ENCODE measurements at regions not wholly inside any gene's neighbourhood (a gene's known extent, or its start where the extent isn't known, plus 50 kb on each side); places are given as distances from the start of the nearest gene placed in this dataset.

- H3K27ac ChIP-seq: no peak overlapping the region
- TF ChIP-seq, protein P1, sequence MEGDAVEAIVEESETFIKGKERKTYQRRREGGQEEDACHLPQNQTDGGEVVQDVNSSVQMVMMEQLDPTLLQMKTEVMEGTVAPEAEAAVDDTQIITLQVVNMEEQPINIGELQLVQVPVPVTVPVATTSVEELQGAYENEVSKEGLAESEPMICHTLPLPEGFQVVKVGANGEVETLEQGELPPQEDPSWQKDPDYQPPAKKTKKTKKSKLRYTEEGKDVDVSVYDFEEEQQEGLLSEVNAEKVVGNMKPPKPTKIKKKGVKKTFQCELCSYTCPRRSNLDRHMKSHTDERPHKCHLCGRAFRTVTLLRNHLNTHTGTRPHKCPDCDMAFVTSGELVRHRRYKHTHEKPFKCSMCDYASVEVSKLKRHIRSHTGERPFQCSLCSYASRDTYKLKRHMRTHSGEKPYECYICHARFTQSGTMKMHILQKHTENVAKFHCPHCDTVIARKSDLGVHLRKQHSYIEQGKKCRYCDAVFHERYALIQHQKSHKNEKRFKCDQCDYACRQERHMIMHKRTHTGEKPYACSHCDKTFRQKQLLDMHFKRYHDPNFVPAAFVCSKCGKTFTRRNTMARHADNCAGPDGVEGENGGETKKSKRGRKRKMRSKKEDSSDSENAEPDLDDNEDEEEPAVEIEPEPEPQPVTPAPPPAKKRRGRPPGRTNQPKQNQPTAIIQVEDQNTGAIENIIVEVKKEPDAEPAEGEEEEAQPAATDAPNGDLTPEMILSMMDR (conservative IDR thresholded peaks at IDR 0.05): no peak
- no peak for TF ChIP-seq ZFX (IDR thresholded peaks at IDR 0.05)
Observed at GRCh38 chr20:56930876-56931275, 301.8 kb downstream of the TFAP2C start.

DNA sequence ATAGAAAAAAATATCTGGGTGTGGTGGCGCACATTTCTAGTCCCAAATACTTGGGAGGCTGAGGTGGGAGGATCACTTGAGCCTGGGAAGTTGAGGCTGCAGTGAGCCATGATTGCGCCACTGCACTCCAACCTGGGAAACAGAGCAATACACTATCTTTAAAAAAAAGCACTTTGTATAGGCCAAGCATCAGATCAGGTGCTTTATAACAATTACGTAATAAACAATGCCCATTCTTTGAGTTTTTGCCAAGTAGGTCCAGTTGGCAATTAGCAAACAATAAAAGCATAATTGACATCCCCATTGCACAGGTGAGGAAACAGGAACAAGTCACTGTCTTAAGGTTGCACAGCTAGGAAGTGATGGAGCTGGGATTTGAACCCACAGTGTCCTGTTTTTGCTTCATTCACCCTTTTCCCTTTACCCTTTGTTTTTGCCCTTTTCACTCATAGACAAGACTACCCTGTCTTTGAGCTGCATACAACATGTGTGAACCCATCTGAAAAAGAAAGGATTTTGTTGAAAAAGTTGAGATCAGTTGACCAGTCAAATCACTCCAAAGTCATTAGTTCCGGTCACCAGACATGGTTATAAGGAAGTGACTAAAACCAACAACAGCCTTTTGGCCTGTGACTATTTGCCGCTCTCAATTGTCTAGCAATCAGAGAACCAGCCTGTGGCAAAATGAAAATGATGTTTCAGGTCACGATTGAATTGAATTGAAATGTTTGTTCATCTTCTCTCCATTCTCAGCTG lies 303.6 kb downstream of the TFAP2C start:
- no peak for TF ChIP-seq ZFX (IDR thresholded peaks at IDR 0.05)
- TF ChIP-seq, protein P1 (conservative IDR thresholded peaks at IDR 0.05): no peak
- no peak overlapping the region for H3K27ac ChIP-seq

GRCh38 chr20:56933331-56933698 lies 304.2 kb downstream of the TFAP2C start:
- TF ChIP-seq, protein P1 (conservative IDR thresholded peaks at IDR 0.05): no peak
- TF ChIP-seq ZFX (IDR thresholded peaks at IDR 0.05): no peak
- no peak overlapping the region for H3K27ac ChIP-seq

DNA sequence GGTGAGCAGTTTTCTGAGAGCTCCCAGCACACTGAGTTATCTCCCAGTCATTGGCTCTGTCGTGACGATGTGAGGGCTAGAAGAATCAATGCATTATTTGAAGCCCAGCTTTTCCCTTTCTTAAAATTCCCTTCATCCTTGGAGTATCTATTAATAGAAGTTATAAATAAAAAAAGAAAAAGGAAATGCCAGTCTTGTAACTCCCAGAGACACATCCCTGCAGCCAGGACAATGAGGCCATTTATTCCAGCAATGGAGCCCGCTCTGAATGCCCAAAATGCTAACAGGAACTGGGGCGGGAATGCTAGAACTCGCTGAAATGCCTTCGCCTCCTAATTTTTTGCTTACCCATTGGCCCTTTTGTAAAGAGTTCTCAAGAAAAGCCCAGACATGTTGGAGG lies 305.8 kb downstream of the TFAP2C start:
- TF ChIP-seq, protein P1 (conservative IDR thresholded peaks at IDR 0.05): no peak
- no peak for TF ChIP-seq ZFX (IDR thresholded peaks at IDR 0.05)
- H3K27ac ChIP-seq: no peak overlapping the region

DNA sequence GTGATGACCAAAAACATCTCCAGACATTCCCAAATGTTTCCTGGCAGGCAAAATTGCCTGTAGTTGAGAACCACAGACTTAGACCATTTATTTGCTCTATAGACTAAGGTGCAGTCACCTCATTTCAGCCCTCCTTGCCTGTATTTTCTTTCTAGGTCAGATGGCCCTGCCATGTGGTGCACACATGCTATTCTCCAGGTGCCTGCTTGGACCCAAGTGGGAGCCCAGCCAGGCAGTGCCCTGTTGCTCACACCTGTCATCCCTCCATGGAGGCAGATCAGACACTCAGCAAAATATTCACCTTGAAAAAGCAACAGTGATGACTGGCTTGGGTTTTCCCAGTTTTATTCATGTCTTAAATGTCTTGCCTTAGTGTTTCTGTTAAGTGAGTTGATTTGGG lies 311.4 kb downstream of the TFAP2C start:
- no peak overlapping the region for H3K27ac ChIP-seq
- TF ChIP-seq ZFX (IDR thresholded peaks at IDR 0.05): no peak
- TF ChIP-seq, protein P1 (conservative IDR thresholded peaks at IDR 0.05): no peak

- H3K27ac ChIP-seq: no peak overlapping the region
- no peak for TF ChIP-seq ZFX (IDR thresholded peaks at IDR 0.05)
- TF ChIP-seq, protein P1 (conservative IDR thresholded peaks at IDR 0.05): no peak
Observed at GRCh38 chr20:56941101-56941686, 312.1 kb downstream of the TFAP2C start.
